ENCODE measurements at regions not wholly inside any gene's neighbourhood (a gene's known extent, or its start where the extent isn't known, plus 50 kb on each side); places are given as distances from the start of the nearest gene placed in this dataset.

GRCh38 chr1:71203241-71203640 lies 122.4 kb upstream of the ZRANB2 start:
- DNase-seq (ENCODE audit: low read depth, low spot score): no peak
- no peak overlapping the region for H3K4me3 ChIP-seq (ENCODE audit: low read length)

GRCh38 chr1:71200503-71200902 lies 119.7 kb upstream of the ZRANB2 start:
- no peak overlapping the region for H3K4me3 ChIP-seq (ENCODE audit: low read length)
- DNase-seq (ENCODE audit: low read depth, low spot score): no peak

GRCh38 chr1:71196685-71197084 lies 115.8 kb upstream of the ZRANB2 start:
- no peak for DNase-seq (ENCODE audit: low read depth, low spot score)
- no peak overlapping the region for H3K4me3 ChIP-seq (ENCODE audit: low read length)

GRCh38 chr1:71193153-71193552 lies 112.3 kb upstream of the ZRANB2 start:
- DNase-seq (ENCODE audit: low read depth, low spot score): no peak
- no peak overlapping the region for H3K4me3 ChIP-seq (ENCODE audit: low read length)

GRCh38 chr1:71191520-71191919 lies 110.7 kb upstream of the ZRANB2 start:
- no peak overlapping the region for H3K4me3 ChIP-seq (ENCODE audit: low read length)
- no peak for DNase-seq (ENCODE audit: low read depth, low spot score)

GRCh38 chr1:71190843-71191242 lies 110.0 kb upstream of the ZRANB2 start:
- DNase-seq (ENCODE audit: low read depth, low spot score): no peak
- H3K4me3 ChIP-seq (ENCODE audit: low read length): no peak overlapping the region

- no peak for DNase-seq (ENCODE audit: low read depth, low spot score)
- H3K4me3 ChIP-seq (ENCODE audit: low read length): no peak overlapping the region
Measured at GRCh38 chr1:71184410-71184809, 103.6 kb upstream of the ZRANB2 start.

GRCh38 chr1:71179997-71180396 lies 99.2 kb upstream of the ZRANB2 start:
- DNase-seq (ENCODE audit: low read depth, low spot score): no peak
- no peak overlapping the region for H3K4me3 ChIP-seq (ENCODE audit: low read length)

- H3K4me3 ChIP-seq (ENCODE audit: low read length): no peak overlapping the region
- no peak for DNase-seq (ENCODE audit: low read depth, low spot score)
Measured at GRCh38 chr1:71170925-71171324, 90.1 kb upstream of the ZRANB2 start.

- no peak overlapping the region for H3K4me3 ChIP-seq (ENCODE audit: low read length)
- no peak for DNase-seq (ENCODE audit: low read depth, low spot score)
Measured at GRCh38 chr1:71167505-71167904, 86.7 kb upstream of the ZRANB2 start.

GRCh38 chr1:71166178-71167173 lies 85.6 kb upstream of the ZRANB2 start:
- H3K4me3 ChIP-seq (ENCODE audit: low read length): no peak overlapping the region
- no peak for DNase-seq (ENCODE audit: low read depth, low spot score)

GRCh38 chr1:71157715-71158114 lies 76.9 kb upstream of the ZRANB2 start:
- DNase-seq (ENCODE audit: low read depth, low spot score): no peak
- H3K4me3 ChIP-seq (ENCODE audit: low read length): no peak overlapping the region

GRCh38 chr1:71157151-71157550 lies 76.3 kb upstream of the ZRANB2 start:
- no peak for DNase-seq (ENCODE audit: low read depth, low spot score)
- no peak overlapping the region for H3K4me3 ChIP-seq (ENCODE audit: low read length)

- DNase-seq (ENCODE audit: low read depth, low spot score): no peak
- no peak overlapping the region for H3K4me3 ChIP-seq (ENCODE audit: low read length)
Measured at GRCh38 chr1:71156590-71156989, 75.8 kb upstream of the ZRANB2 start.

GRCh38 chr1:71154429-71154828 lies 73.6 kb upstream of the ZRANB2 start:
- no peak for DNase-seq (ENCODE audit: low read depth, low spot score)
- no peak overlapping the region for H3K4me3 ChIP-seq (ENCODE audit: low read length)

- DNase-seq (ENCODE audit: low read depth, low spot score): no peak
- no peak overlapping the region for H3K4me3 ChIP-seq (ENCODE audit: low read length)
Measured at GRCh38 chr1:71153826-71154225, 73.0 kb upstream of the ZRANB2 start.

GRCh38 chr1:71147637-71148360 lies 67.0 kb upstream of the ZRANB2 start:
- DNase-seq (ENCODE audit: low read depth, low spot score): no peak
- H3K4me3 ChIP-seq (ENCODE audit: low read length): no peak overlapping the region

- DNase-seq (ENCODE audit: low read depth, low spot score): no peak
- no peak overlapping the region for H3K4me3 ChIP-seq (ENCODE audit: low read length)
Measured at GRCh38 chr1:71135571-71135970, 54.7 kb upstream of the ZRANB2 start.
